Skin of body (tissue), 1 donor: ENCODE measurements at regions not wholly inside any gene's neighbourhood (a gene's known extent, or its start where the extent isn't known, plus 50 kb on each side); places are given as distances from the start of the nearest gene placed in this dataset.
"Not testable (repeated sequence)": the region's sequence is repeated elsewhere in the genome, so short reads cannot be mapped to it uniquely, and the experiment has no call there.

Source experiments
- DNase-seq: peaks from one replicate; lab custom pipeline; 2025; lab: John Stamatoyannopoulos, UW

- DNase-seq = no peak
These were observed 103.3 kb downstream of the TMEM144 start for GRCh38 chr4:158313566-158313965.

DNA sequence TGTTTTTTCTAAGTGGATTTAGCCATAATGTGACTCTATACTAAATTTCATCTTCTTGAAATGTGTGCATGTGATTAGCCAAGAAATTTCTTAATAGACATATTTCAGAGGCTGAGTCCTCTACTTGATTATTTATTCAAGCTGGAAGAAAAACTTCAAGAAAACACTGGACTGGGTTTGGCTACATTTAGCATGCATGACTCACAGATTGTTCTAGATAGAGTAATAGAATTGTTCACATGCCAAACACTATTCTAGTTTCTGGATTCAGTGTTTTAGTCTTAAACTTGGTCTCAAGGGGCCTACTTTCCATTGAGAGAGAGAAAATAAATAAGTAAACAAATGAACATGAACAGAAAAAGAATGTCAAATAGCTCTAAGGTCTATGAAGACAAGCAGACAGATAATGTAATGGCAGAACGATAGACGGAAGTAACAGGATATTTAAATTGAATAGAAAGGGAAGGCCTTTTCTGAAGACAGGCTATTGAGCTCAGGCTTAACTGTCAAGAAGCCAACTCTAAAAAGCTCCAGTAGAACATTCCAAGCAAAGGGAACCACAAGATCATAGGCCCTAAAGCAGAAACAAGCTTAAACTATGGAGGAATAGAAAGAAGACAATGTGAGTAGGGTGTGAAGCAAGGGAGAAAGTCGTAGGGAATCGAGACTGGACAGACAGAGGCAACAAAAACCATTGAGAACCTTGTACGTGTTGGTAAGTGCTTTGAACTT, 104.6 kb downstream of the TMEM144 start:
- peak; percentile 89 for DNase-seq

GRCh38 chr4:158315706-158316105, 105.4 kb downstream of the TMEM144 start:
- DNase-seq = peak; percentile 0

DNA sequence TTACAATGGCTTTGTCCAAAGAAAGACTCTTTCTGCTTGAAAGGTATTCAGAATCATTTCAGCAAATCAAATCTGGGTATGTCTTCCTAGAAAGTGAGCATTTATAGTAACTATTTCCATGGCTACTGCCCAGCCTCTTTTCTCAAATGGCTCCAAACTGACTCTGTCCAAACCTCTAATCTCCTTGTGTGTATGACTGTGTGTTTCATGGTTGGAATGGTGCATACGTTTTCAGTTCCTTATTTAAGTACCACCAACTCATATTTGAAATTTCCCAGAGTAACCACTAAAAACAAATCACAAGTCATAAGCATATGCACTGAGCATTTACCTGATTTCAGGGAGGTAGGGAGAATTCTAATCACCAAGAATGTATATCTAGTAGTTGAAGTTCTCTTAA, 106.0 kb downstream of the TMEM144 start:
- no peak for DNase-seq

DNA sequence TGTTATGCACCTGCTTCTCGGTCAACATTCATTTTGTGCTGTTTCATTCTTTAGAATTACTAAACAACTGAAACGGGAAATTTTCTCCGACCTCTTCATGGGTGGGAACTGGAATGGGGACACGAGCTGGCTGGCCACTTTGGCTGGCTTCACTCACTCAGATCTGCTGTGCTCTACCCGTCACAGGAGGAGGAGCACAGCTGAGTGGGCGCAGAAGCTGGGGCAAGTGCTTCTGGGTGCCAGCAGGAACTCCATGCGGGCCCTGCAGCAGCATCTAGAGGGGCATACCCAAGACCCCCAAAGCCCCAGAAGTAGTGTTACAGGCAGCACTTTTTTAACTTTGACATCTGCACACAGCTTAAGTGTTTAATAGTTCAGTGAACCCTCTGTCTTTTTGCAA, 109.6 kb downstream of the TMEM144 start:
- no peak for DNase-seq

GRCh38 chr4:158322109-158322508, 111.8 kb downstream of the TMEM144 start:
- no peak for DNase-seq

DNA sequence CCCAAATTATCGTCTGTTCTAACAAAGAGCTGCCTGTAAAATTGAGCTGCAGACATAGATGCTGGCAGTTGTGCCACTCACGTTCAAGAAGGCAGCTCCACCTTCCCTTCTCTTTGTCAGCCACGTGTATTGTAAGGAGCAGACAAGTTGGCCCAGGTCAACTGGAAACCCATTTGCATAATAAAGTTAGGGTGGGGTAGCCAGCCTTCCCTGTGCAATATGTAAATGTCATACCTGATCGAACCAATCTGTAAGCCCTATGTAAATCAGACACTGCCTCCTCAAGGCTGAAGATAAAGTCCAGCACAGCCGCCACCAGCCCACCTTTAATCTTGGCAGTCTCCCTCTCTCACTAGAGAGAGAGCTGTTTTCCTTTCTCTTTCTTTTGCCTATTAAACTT, 117.2 kb downstream of the TMEM144 start:
- DNase-seq = no peak

DNA sequence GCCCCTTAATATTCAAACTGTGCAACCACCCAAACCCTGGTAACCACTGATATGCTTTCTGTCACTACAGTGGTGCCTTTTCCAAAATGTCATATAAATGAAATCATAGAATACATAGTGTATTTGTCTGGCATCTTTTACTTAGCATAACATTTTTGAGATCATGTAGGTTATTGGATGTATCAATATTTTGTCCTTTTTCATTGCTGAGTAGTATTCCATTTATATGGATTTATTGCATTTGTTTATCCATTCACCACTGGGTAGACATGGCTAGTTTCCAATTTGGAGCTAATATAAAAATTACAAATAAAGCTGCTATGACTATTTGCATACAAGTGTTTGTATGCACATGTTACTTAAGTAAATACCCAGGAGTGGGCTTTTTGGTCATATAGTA, 121.6 kb downstream of the TMEM144 start:
- DNase-seq = no peak

- no peak for DNase-seq
These were observed 123.5 kb downstream of the TMEM144 start for GRCh38 chr4:158333820-158334219.

DNA sequence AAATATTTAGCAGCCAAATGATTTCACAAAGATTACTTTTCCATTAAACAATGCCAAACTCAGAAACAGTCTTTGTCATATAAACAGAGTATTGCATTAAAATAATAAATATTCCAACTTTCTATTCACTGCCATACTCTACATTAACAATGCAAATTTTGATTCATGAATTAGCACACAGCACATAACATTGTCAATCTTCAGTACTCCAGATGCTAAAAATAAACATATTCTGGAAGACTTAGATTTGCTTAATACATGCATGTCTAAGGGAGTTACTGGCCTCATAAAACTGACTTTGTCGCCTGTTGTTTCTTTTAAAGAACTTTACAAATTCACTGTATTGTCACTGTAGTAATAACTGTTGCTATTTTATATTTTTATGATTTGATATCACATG, 131.6 kb downstream of the TMEM144 start:
- DNase-seq = no peak

DNA sequence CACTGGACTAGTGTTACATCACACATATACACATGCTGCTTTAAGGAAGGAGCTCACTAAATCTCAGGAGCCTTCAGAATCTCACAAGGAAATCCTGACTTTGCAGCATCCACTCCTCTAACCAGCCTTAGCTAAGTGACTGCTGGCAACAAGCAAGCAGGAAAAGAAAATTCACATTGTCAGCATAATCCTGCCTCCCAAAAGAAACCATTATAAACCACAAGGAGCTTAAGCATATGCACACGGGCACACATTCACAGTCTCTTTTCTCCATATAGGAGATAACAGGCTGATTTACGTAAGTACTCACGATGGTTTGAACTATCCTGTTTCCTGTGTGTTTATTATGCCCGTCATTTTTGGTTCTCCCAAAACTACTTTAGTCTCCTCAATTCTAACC, 136.3 kb downstream of the TMEM144 start:
- DNase-seq = no peak

DNA sequence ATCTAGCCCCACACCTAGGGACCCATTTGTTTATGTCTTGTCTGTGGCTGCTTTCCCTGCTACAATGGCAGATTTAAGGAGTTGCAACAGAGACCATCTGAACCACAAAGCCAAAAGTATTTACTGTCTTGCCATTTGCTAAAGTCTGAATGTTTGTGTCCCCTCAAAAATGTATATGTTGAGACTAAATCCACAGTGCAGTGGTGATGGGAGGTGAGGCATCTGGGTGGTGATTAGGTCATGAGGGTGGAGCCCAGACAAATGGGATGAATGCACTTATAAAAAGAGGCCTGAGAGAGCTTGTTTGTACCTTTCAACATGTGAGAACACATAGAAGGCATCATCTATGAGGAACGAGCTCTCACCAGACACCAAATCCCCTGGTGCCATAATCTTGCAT, 137.3 kb downstream of the TMEM144 start:
- no peak for DNase-seq

DNA sequence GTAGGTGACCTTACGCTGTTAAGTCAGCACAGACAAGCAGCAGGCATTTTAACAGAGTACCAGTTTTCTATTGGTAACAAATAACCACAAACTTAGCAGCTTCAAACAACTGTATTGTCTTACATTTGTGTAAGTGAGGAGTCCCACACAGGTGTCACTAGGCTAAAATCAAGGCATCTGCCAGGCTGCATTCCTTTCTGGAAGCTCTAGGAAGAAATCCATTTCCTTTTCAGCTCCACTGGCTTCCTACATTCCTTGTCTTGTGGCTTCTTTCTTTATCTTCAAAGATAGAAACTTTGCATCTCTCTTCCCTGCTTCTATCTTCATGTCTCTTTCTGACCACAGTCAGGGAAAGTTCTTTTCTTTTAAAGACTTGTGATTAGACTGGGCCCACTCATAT, 139.9 kb downstream of the TMEM144 start:
- DNase-seq = no peak

DNA sequence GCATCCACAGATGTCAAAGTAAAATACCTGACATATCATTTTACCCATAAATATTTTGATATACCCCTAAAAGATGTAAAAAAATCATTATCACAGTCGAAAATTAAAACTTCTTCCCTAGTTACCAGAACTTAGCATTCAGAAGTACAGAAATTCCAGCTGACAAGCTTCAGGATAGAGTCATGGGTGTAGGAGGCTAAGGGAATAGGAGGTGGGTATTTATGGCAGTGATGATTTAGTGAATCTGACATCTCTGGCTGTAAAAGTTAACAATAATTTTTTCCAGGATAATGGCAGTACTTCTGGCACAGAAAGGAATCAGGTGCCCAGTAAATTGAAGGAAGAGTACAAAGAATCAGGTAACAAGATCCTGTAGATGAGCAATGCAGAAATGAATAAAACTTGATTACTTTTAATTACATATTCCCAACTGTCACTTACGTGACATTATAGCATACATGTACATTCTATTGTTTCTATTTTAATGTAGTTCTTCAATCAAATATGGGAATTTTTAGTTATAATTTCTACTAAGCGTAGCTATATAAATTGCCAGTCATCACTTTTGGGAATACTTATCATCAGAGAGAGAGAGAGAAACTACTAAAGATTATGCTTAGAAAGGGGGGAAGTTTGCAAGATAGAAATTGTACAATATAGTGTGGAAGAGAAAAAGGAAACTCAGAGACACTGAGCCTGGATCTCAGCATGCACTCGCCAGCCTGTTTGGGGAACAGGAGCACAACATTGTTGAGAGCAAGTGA, 143.4 kb downstream of the TMEM144 start:
- no peak for DNase-seq

DNA sequence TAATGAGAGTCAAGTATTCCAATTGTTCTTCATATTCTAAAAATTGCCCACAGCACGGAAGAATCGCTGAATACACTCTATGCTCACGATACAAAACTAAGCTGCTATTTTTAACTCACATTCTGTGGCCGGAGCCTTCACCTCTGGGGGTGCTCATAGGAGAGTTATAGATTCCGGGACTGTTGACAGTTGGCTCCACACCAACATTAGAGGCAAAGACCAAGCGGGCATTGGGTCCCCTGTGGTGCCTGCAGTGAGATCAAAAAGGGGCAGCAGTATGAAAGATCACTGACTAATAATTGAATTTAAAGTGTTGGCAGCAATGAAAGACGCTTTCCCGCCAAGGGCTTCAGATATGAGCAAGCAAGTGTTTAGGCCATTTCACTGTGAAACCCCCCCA, 146.0 kb downstream of the TMEM144 start:
- no peak for DNase-seq

GRCh38 chr4:158367932-158368441, 153.7 kb upstream of the RXFP1 start:
- DNase-seq = not testable (repeated sequence)

GRCh38 chr4:158371158-158371557, 150.5 kb upstream of the RXFP1 start:
- DNase-seq = no peak

- DNase-seq = no peak
These were observed 147.4 kb upstream of the RXFP1 start for GRCh38 chr4:158374318-158374717.

DNA sequence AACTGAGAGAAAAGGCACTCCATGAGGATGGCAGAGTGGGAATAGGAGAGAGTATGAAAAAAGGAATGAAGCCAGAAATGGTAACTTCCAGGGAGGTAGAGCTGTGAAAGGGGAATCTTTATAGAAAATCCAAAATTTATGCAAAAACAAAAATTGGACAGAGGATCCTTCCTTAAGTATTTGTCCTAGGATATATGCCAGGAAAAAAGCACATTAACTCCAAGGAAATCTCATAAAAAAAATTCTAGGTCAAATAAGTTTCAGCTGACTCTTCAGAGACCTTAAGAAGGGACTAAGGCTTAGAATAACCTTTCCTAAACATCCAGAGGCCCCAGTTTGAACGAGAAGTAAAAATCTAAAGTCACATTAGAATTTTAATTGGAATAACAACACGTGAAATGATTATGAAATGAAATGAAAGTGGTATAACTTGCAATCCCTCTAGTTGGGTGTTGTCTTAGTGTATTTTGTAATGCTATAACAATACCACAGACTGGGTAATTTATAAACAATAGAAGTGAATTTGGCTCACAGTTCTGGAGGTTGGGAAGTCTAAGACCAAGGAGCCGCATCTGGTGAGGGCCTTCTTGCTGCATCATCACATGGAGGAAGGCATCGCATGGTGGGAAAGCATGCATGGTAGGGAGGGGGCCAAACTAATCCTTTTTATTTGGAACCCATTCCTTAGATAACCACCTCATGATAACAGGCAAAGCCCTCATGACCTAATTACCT, 145.4 kb upstream of the RXFP1 start:
- DNase-seq = no peak

DNA sequence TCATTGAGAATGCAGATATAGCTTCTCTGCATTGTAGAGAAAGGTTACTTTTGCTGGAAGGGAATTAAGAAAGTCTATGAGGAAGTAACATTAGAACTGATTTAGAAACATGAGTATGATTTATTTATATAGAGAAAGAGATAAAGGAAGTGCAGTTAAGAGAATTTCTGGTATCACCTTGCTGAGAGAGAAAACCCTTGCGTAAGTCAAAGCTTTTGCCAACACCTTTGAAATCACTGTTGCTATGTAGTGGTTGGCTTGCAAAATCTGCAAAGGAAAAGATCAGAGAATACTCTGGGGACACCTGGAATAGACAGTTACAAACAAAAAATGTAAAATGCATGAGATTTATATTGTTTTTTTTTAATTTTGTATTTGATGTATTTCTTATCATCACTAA, 137.3 kb upstream of the RXFP1 start:
- DNase-seq = no peak

DNA sequence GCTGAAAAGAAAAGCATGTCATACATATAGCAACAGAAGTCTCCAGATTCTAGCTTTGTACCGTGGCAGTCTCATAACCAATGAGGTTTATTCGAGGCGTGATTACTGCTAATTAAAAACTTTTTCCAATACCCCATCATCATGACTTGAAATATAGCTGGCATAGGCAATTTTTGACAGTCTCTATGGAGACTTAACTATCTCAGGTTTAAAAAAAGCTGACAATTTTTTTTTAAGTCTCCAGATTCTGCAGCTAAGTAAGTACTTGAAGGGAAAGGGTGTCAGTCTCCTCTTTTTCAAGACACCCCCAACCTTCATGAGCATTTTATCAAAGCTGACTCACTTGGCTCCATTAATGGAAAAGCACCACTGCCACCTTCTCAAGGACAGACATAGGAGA, 126.3 kb upstream of the RXFP1 start:
- no peak for DNase-seq

DNA sequence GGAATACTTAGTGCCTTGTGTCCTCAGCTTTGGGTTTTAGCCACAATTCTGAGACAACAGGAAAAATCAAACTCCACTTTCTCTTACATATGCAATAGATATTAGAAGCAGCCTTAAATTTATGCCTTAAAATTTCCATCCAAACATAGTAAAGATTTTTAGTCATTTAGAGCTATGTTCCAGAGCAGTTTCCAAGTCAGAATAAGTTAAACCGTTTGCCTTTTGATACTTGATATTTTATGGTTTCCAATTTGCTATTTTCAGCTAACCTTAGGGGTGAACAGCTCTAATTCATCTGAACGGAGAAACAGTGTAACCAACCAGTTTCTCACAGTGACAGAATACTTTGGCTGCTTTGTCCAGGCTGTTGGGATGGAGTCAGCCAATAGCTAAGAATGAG, 125.8 kb upstream of the RXFP1 start:
- DNase-seq = peak; percentile 5
